Type B pancreatic cell (in vitro differentiated cells): ENCODE measurements at regions not wholly inside any gene's neighbourhood (a gene's known extent, or its start where the extent isn't known, plus 50 kb on each side); places are given as distances from the start of the nearest gene placed in this dataset.

Experiments used
- DNase-seq: peaks from one replicate; pipeline ENCODE4 v3.0.0; 2021; ENCODE audit warnings: mixed read lengths; ENCODE audit not compliant: unreplicated experiment; ENCODE audit errors: extremely low spot score
- H3K27ac Mint-ChIP-seq: 2 replicates; pipeline ENCODE4 v1.8.0; 2021; ENCODE audit warnings: mild to moderate bottlenecking, mixed read lengths
- H3K27me3 Mint-ChIP-seq: 2 replicates; pipeline ENCODE4 v1.8.0; 2021; ENCODE audit warnings: mixed read lengths
- H3K36me3 Mint-ChIP-seq: 2 replicates; pipeline ENCODE4 v1.8.0; 2021; ENCODE audit warnings: mixed read lengths
- H3K4me1 Mint-ChIP-seq: one replicate; pipeline ENCODE4 v1.8.0; 2021; ENCODE audit warnings: mixed read lengths; ENCODE audit not compliant: unreplicated experiment
- H3K4me3 Mint-ChIP-seq: 2 replicates; pipeline ENCODE4 v1.8.0; 2021; ENCODE audit warnings: mild to moderate bottlenecking, mixed read lengths
- H3K9me3 Mint-ChIP-seq: 2 replicates; pipeline ENCODE4 v1.8.0; 2021; ENCODE audit warnings: mixed read lengths
- TF ChIP-seq, protein P1 (sequence below): fragments of 200-600 bp; sonication (generic); conservative IDR thresholded peaks from 2 replicates; pipeline ENCODE4 v1.5.0; 2021; ENCODE audit warnings: antibody characterized with exemption, mild to moderate bottlenecking

DNA sequence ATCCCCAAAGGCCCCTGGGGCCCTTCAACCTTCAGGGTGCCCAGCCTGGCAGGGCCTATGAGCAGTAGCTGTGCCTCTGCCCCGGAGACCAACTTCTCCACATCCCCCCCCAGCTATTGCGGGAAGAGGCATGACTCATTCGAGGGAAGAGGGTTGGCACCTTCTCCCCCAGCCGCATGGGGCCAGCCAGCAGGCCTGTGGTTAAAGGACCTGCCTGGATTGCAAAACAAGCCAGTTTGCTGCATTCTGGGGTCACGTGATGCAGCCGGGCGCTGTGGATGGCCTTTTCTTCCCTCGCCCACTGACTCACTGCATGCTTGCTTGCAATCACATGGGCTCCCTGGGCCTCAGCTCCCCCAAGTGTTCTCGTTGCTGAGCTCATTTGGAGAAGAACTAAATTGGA, 182.5 kb downstream of the MAFB start:
- Mint-ChIP-seq H3K9me3 (no peaks in the 10 kb centered on the region), H3K36me3 (no peaks in the 10 kb centered on the region), H3K4me3 (no peak overlapping the region), H3K27me3 (peaks cover 22% of the 10 kb centered on the region), H3K4me1 (peaks cover 12% of the 10 kb centered on the region), H3K27ac (no peak overlapping the region)
- TF ChIP-seq, protein P1, sequence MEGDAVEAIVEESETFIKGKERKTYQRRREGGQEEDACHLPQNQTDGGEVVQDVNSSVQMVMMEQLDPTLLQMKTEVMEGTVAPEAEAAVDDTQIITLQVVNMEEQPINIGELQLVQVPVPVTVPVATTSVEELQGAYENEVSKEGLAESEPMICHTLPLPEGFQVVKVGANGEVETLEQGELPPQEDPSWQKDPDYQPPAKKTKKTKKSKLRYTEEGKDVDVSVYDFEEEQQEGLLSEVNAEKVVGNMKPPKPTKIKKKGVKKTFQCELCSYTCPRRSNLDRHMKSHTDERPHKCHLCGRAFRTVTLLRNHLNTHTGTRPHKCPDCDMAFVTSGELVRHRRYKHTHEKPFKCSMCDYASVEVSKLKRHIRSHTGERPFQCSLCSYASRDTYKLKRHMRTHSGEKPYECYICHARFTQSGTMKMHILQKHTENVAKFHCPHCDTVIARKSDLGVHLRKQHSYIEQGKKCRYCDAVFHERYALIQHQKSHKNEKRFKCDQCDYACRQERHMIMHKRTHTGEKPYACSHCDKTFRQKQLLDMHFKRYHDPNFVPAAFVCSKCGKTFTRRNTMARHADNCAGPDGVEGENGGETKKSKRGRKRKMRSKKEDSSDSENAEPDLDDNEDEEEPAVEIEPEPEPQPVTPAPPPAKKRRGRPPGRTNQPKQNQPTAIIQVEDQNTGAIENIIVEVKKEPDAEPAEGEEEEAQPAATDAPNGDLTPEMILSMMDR = no peak
- DNase-seq = no peak

DNA sequence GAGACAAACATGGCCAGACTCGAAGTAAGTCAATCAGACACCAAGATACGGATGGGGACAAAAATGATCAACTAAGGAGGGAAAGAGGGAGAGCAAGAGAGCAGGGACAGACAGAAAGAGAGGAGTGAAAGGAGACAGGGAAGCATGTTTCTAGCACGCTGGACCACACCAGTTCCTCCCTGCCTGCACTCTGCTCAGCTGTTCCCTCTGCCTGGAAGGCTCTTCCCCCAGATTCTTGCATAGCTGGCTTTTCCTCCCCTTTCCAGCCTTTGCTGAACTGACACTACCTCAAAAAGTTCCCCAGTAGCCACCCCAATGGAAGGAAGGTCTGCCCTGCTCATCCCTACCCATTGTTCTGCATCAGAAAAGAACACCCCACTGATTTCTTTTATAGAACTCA, 185.9 kb downstream of the MAFB start:
- peaks cover 19% of the 10 kb centered on the region for H3K27me3 Mint-ChIP-seq
- DNase-seq = no peak
- TF ChIP-seq, protein P1 = no peak
- H3K9me3 Mint-ChIP-seq = no peaks in the 10 kb centered on the region
- H3K27ac Mint-ChIP-seq = no peak overlapping the region
- H3K36me3 Mint-ChIP-seq = no peaks in the 10 kb centered on the region
- H3K4me3 Mint-ChIP-seq = no peak overlapping the region
- peaks cover 13% of the 10 kb centered on the region for H3K4me1 Mint-ChIP-seq

DNA sequence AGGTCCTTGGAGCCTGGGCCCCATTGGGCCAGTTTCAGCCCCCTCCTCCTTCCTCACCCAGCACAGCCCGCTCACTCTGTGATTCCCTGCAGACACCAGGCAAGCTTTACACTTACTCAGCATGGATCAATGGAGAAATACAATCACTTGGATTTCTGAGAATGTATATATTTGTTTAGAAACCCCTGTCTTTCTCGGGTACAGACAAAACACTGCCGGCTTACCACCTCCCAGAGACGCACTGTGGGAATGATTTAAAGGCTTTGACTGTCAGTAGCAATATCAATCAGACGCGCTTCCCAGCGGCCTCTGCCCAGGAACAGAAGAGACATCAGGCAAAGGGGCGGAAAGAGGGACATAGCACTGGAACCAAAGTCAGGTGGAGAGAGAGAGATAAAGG, 186.5 kb downstream of the MAFB start:
- Mint-ChIP-seq H3K27ac (no peak overlapping the region), H3K27me3 (peaks cover 19% of the 10 kb centered on the region), H3K9me3 (no peaks in the 10 kb centered on the region), H3K36me3 (no peaks in the 10 kb centered on the region), H3K4me1 (peaks cover 17% of the 10 kb centered on the region), H3K4me3 (no peak overlapping the region)
- no peak for DNase-seq
- TF ChIP-seq, protein P1 = no peak

DNA sequence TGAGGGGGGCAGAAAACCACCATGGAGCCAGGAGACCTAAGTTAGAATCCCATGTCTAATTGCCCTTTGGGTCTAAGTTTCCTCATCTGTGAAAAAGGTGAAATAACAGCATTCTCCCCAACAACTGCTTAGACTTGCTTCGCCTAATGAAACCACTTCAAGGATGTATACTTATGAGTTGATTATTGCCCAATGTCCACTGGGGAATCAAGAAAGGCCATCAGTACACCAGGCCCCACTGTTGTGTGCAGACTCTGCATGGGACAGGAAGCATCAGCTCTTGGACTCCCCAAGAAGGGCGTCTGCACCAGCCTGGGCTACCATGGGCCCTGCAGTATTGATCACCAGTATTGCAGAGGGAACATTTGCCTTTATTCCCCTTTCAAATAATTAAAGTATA, 189.6 kb downstream of the MAFB start:
- no peak for DNase-seq
- TF ChIP-seq, protein P1 = no peak
- no peak overlapping the region for H3K4me3 Mint-ChIP-seq
- H3K4me1 Mint-ChIP-seq = peaks cover 17% of the 10 kb centered on the region
- no peak overlapping the region for H3K27ac Mint-ChIP-seq
- H3K27me3 Mint-ChIP-seq = peaks cover 22% of the 10 kb centered on the region
- no peaks in the 10 kb centered on the region for H3K36me3 Mint-ChIP-seq
- no peaks in the 10 kb centered on the region for H3K9me3 Mint-ChIP-seq

DNA sequence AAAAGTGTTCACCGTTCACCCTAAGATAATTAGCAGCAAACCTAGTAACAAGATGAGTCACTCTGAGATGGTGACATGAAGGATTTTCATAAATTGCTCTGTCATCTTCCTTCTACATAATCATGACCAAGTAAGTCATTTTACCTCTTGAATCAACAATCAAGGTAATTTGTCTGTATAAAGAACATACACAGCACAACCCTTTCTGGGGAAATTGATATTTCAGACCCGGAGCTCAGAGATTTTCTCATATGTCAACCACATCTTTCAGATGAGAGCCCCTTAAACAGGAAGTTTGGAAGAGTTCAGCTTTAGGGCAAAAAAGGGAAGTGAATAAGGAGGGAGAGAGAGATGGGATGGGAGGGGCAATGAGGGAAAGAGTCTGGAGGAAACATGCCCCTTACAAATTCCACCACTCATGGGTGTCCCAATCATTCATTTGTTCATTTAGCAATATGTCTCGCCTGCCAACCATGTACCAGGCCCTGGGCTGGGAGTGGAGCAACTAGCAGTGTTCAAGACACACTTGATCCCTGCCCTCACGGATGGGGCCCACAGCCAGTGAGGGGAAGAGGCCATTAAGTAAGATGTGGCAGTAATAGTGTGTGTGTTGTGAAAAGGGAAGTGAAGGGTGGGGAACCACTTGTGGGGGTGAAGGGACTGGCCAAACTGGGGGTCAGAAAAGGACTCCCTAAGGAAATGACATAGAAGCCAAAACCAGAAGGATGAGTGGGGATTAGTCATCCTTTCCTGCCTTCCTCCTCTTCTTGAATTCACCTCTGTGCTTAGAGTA, 190.9 kb downstream of the MAFB start:
- H3K27me3 Mint-ChIP-seq = peaks cover 15% of the 10 kb centered on the region
- no peak overlapping the region for H3K4me3 Mint-ChIP-seq
- no peaks in the 10 kb centered on the region for H3K36me3 Mint-ChIP-seq
- DNase-seq = no peak
- peaks cover 14% of the 10 kb centered on the region for H3K4me1 Mint-ChIP-seq
- H3K27ac Mint-ChIP-seq = no peak overlapping the region
- H3K9me3 Mint-ChIP-seq = no peaks in the 10 kb centered on the region
- TF ChIP-seq, protein P1 = no peak

DNA sequence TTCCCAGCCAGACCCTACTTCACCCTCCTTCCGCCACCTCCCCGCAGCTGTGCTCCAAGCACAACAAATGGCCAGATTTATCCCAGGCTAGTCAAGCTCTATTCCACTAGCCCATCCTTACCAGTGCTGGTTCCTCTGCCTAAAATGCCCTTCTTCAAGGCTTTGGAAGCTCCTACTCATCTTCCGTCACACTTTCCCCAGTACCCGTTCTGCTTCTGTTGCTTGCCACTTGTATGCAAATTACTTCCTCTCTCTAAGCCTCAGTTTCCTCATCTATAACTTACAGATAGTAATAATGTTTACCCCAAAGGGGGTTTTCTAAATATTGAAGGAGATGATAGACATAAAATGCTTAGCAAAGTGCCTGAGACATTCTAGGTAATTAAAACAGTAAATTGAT, 193.1 kb downstream of the MAFB start:
- Mint-ChIP-seq H3K27me3 (peaks cover 3% of the 10 kb centered on the region), H3K9me3 (no peaks in the 10 kb centered on the region), H3K36me3 (no peaks in the 10 kb centered on the region), H3K27ac (no peak overlapping the region), H3K4me3 (no peak overlapping the region), H3K4me1 (peaks cover 5% of the 10 kb centered on the region)
- DNase-seq = no peak
- TF ChIP-seq, protein P1 = no peak
